OCI-LY1 (cell line): ENCODE measurements at regions not wholly inside any gene's neighbourhood (a gene's known extent, or its start where the extent isn't known, plus 50 kb on each side); places are given as distances from the start of the nearest gene placed in this dataset.

Experiments
- H2AFZ ChIP-seq: fragments of 200-600 bp; sonication (generic), shearing (Covaris generic); 2 replicates; pipeline ENCODE4 v1.6.0; 2014; ENCODE audit warnings: antibody characterized with exemption, mild to moderate bottlenecking, low read length
- H3F3A ChIP-seq: fragments of 200-600 bp; sonication (generic), shearing (Covaris generic); 2 replicates; pipeline ENCODE4 v1.6.0; 2014; ENCODE audit warnings: mild to moderate bottlenecking, antibody characterized with exemption, low read length, moderate library complexity; ENCODE audit not compliant: insufficient read depth
- H3K27ac ChIP-seq: fragments of 200-600 bp; sonication (generic); 2 replicates; pipeline ENCODE4 v1.5.1; 2014; ENCODE audit warnings: low read length, mixed run types, mild to moderate bottlenecking, low read depth; ENCODE audit not compliant: poor library complexity, severe bottlenecking
- H3K27me3 ChIP-seq: fragments of 200-600 bp; sonication (generic); 2 replicates; pipeline ENCODE4 v1.6.0; 2014; ENCODE audit warnings: antibody characterized with exemption, mild to moderate bottlenecking, low read length, moderate library complexity; ENCODE audit not compliant: insufficient read depth
- H3K36me3 ChIP-seq: fragments of 200-600 bp; sonication (generic); 2 replicates; pipeline ENCODE4 v1.6.1; 2014; ENCODE audit warnings: mild to moderate bottlenecking, antibody characterized with exemption, low read length, moderate library complexity, mixed read lengths; ENCODE audit not compliant: insufficient read depth
- H3K4me1 ChIP-seq: fragments of 200-600 bp; sonication (generic); 2 replicates; pipeline ENCODE4 v1.5.1; 2014; ENCODE audit warnings: mild to moderate bottlenecking, low read length, moderate library complexity; ENCODE audit not compliant: insufficient read depth, severe bottlenecking
- H3K4me2 ChIP-seq: fragments of 200-600 bp; sonication (generic), shearing (Covaris generic); 2 replicates; pipeline ENCODE4 v1.6.1; 2014; ENCODE audit warnings: low read length
- H3K4me3 ChIP-seq: fragments of 200-600 bp; sonication (generic); 2 replicates; pipeline ENCODE4 v1.5.1; 2014; ENCODE audit warnings: low read length, low read depth, mild to moderate bottlenecking, mixed read lengths; ENCODE audit not compliant: poor library complexity, severe bottlenecking
- H3K79me2 ChIP-seq: fragments of 200-600 bp; shearing (Covaris generic); 2 replicates; pipeline ENCODE4 v1.6.1; 2016; ENCODE audit warnings: mixed run types, low read length, mixed read lengths; ENCODE audit not compliant: insufficient read depth
- H3K9ac ChIP-seq: fragments of 200-600 bp; sonication (generic), shearing (Covaris generic); 2 replicates; pipeline ENCODE4 v1.6.1; 2014; ENCODE audit warnings: mild to moderate bottlenecking, low read length, mixed read lengths
- H3K9me2 ChIP-seq: fragments of 200-600 bp; sonication (generic), shearing (Covaris generic); 2 replicates; pipeline ENCODE4 v1.6.1; 2014; ENCODE audit warnings: low read depth, mild to moderate bottlenecking, low read length, mixed read lengths
- H3K9me3 ChIP-seq: fragments of 200-600 bp; shearing (Covaris generic); 2 replicates; pipeline ENCODE4 v1.6.1; 2014; ENCODE audit warnings: low read length, mixed read lengths
- H4K20me1 ChIP-seq: fragments of 200-600 bp; sonication (generic), shearing (Covaris generic); 2 replicates; pipeline ENCODE4 v1.6.0; 2016; ENCODE audit warnings: mild to moderate bottlenecking, low read length; ENCODE audit not compliant: insufficient read depth
- EZH2 ChIP-seq: fragments of 200-600 bp; sonication (generic), shearing (Covaris generic); IDR thresholded peaks from 2 replicates; pipeline ENCODE4 v1.8.0; 2017; ENCODE audit warnings: borderline replicate concordance, mixed run types, mild to moderate bottlenecking, antibody characterized with exemption, low read length, moderate library complexity, mixed read lengths
- TF ChIP-seq, protein P1 (sequence below): fragments of 200-600 bp; sonication (generic), shearing (Covaris generic); IDR thresholded peaks from 2 replicates; pipeline ENCODE4 v1.5.1; 2017; ENCODE audit warnings: mild to moderate bottlenecking, antibody characterized with exemption, low read length, moderate library complexity, mixed read lengths

DNA sequence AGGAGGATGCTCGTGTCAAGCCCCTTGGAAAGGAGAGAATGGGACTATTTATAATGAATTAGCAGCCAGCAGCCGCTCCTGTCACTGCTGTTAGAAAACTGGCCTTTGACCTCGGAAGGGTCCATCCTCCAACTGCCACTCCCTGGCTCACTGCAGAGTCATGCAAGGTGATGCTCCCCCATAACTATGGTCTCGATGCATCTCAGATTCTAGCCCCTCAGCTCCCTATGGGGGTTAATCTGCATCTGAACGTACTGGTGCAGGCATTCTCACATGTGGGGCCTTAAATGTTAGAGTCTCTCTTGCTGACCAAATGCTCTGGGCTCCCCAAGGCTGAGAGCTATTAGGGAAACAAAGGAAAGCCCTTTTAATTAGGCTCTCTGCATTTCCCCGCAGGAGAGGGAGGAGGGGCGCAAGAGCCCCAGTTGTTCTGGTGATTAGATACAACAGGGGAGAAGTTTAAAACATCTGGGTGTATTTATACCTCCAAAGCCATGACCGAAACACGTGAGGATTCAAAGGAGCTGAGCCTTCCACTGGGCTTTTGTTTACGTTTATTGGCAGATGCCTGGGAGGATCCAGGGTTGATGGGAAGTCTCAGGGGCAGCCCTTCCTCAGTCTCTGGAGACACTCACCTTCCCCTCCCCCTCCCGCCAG lies 182.5 kb downstream of the OPA1 start:
- H3K27me3 ChIP-seq, result peaks cover 6% of the 10 kb centered on the region; the same call in 1 of the 2 replicates

GRCh38 chr3:193776626-193777358 lies 183.8 kb downstream of the OPA1 start:
- Histone ChIP-seq H2AFZ (no peak overlapping the region), H3K27me3 (peaks cover 2% of the 10 kb centered on the region; the same call in 1 of the 2 replicates), H3K9me2 (no peaks in the 10 kb centered on the region), H3K4me3 (no peak overlapping the region), H3K4me2 (peak overlapping the region; percentile 15; the same call in 1 of the 2 replicates), H3K27ac (no peak overlapping the region), H4K20me1 (no peaks in the 10 kb centered on the region), H3K36me3 (no peaks in the 10 kb centered on the region), H3K4me1 (peaks cover 16% of the 10 kb centered on the region), H3K79me2 (no peaks in the 10 kb centered on the region), H3K9ac (no peak overlapping the region), H3K9me3 (no peaks in the 10 kb centered on the region), H3F3A (no peaks in the 10 kb centered on the region)
- TF ChIP-seq, protein P1, sequence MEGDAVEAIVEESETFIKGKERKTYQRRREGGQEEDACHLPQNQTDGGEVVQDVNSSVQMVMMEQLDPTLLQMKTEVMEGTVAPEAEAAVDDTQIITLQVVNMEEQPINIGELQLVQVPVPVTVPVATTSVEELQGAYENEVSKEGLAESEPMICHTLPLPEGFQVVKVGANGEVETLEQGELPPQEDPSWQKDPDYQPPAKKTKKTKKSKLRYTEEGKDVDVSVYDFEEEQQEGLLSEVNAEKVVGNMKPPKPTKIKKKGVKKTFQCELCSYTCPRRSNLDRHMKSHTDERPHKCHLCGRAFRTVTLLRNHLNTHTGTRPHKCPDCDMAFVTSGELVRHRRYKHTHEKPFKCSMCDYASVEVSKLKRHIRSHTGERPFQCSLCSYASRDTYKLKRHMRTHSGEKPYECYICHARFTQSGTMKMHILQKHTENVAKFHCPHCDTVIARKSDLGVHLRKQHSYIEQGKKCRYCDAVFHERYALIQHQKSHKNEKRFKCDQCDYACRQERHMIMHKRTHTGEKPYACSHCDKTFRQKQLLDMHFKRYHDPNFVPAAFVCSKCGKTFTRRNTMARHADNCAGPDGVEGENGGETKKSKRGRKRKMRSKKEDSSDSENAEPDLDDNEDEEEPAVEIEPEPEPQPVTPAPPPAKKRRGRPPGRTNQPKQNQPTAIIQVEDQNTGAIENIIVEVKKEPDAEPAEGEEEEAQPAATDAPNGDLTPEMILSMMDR, result no peak
- no peak for TF ChIP-seq EZH2

More for the DNA sequence above, 182.5 kb downstream of the OPA1 start:
- Histone ChIP-seq H4K20me1 (no peaks in the 10 kb centered on the region), H3K4me3 (no peak overlapping the region), H3K9me3 (no peaks in the 10 kb centered on the region), H3K27ac (no peak overlapping the region), H3K36me3 (no peaks in the 10 kb centered on the region; the same call in 1 of the 2 replicates), H3K4me2 (no peak overlapping the region), H3K9ac (no peak overlapping the region), H3K9me2 (no peaks in the 10 kb centered on the region), H3F3A (no peaks in the 10 kb centered on the region), H2AFZ (no peak overlapping the region), H3K4me1 (peaks cover 16% of the 10 kb centered on the region), H3K79me2 (no peaks in the 10 kb centered on the region)
- TF ChIP-seq, protein P1, result no peak
- no peak for TF ChIP-seq EZH2

GRCh38 chr3:193777524-193777923 lies 184.5 kb downstream of the OPA1 start:
- no peaks in the 10 kb centered on the region for H4K20me1 ChIP-seq
- H3K36me3 ChIP-seq, result no peaks in the 10 kb centered on the region
- no peak overlapping the region for H3K4me3 ChIP-seq
- no peaks in the 10 kb centered on the region for H3K79me2 ChIP-seq
- no peaks in the 10 kb centered on the region for H3F3A ChIP-seq
- no peak overlapping the region for H3K27ac ChIP-seq
- no peaks in the 10 kb centered on the region; the same call in 1 of the 2 replicates for H3K27me3 ChIP-seq
- H3K4me1 ChIP-seq, result peaks cover 16% of the 10 kb centered on the region
- no peaks in the 10 kb centered on the region for H3K9me3 ChIP-seq
- no peak overlapping the region for H2AFZ ChIP-seq
- H3K9ac ChIP-seq, result no peak overlapping the region
- H3K9me2 ChIP-seq, result no peaks in the 10 kb centered on the region
- no peak for TF ChIP-seq EZH2
- TF ChIP-seq, protein P1, result no peak
- H3K4me2 ChIP-seq, result no peak overlapping the region
